ENCODE measurements at regions not wholly inside any gene's neighbourhood (a gene's known extent, or its start where the extent isn't known, plus 50 kb on each side); places are given as distances from the start of the nearest gene placed in this dataset.

DNA sequence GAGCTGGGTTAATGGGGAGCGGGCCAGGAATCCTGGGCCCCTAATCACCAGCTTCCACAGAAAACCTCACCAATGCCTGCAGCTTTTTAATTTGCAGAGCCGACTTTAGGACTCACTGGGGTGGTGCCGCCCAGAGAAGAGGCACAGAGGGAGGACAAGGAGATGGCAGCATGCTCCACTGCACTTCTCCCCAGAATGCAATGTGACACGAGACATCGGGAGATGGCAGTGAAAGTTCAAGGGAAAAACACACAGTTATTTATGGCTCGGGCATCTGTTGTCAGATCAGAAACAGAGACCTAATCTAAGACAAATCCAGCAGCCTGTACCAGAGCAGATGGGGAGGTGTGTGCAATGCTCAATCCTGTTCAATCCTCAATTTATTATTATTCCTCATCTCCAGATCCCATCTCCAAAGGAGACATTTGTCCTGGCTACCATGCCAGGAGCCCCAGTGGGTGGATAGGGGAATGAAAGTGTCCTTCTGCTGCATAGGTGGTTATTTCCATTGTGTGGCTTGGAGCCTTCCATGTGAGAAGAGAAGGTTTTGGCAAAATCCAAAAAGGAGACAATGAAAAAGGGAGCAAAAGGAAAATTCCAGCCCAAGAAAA is 250.0 kb downstream of the NXPE2 start:
- TF ChIP-seq, protein P1, sequence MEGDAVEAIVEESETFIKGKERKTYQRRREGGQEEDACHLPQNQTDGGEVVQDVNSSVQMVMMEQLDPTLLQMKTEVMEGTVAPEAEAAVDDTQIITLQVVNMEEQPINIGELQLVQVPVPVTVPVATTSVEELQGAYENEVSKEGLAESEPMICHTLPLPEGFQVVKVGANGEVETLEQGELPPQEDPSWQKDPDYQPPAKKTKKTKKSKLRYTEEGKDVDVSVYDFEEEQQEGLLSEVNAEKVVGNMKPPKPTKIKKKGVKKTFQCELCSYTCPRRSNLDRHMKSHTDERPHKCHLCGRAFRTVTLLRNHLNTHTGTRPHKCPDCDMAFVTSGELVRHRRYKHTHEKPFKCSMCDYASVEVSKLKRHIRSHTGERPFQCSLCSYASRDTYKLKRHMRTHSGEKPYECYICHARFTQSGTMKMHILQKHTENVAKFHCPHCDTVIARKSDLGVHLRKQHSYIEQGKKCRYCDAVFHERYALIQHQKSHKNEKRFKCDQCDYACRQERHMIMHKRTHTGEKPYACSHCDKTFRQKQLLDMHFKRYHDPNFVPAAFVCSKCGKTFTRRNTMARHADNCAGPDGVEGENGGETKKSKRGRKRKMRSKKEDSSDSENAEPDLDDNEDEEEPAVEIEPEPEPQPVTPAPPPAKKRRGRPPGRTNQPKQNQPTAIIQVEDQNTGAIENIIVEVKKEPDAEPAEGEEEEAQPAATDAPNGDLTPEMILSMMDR (IDR thresholded peaks at IDR 0.05) = no peak
- TF ChIP-seq EZH2phosphoT487 (IDR thresholded peaks at IDR 0.05) (no peak), EZH2 (IDR thresholded peaks at IDR 0.05) (no peak)

Measured in neural progenitor cell (in vitro differentiated cells).